ENCODE measurements at regions not wholly inside any gene's neighbourhood (a gene's known extent, or its start where the extent isn't known, plus 50 kb on each side); places are given as distances from the start of the nearest gene placed in this dataset.

GRCh38 chr4:111873801-111874200 is 271.5 kb upstream of the FAM241A start:
- TF ChIP-seq, protein P1, sequence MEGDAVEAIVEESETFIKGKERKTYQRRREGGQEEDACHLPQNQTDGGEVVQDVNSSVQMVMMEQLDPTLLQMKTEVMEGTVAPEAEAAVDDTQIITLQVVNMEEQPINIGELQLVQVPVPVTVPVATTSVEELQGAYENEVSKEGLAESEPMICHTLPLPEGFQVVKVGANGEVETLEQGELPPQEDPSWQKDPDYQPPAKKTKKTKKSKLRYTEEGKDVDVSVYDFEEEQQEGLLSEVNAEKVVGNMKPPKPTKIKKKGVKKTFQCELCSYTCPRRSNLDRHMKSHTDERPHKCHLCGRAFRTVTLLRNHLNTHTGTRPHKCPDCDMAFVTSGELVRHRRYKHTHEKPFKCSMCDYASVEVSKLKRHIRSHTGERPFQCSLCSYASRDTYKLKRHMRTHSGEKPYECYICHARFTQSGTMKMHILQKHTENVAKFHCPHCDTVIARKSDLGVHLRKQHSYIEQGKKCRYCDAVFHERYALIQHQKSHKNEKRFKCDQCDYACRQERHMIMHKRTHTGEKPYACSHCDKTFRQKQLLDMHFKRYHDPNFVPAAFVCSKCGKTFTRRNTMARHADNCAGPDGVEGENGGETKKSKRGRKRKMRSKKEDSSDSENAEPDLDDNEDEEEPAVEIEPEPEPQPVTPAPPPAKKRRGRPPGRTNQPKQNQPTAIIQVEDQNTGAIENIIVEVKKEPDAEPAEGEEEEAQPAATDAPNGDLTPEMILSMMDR (IDR thresholded peaks at IDR 0.05; ENCODE audit: low read depth, low read length, missing input control), result no peak
- TF ChIP-seq YY1 (IDR thresholded peaks at IDR 0.05), result no peak
- TF ChIP-seq EGR1 (IDR thresholded peaks at IDR 0.05; ENCODE audit: low read depth in 2 of 2), result no peak
- TF ChIP-seq, protein P2, sequence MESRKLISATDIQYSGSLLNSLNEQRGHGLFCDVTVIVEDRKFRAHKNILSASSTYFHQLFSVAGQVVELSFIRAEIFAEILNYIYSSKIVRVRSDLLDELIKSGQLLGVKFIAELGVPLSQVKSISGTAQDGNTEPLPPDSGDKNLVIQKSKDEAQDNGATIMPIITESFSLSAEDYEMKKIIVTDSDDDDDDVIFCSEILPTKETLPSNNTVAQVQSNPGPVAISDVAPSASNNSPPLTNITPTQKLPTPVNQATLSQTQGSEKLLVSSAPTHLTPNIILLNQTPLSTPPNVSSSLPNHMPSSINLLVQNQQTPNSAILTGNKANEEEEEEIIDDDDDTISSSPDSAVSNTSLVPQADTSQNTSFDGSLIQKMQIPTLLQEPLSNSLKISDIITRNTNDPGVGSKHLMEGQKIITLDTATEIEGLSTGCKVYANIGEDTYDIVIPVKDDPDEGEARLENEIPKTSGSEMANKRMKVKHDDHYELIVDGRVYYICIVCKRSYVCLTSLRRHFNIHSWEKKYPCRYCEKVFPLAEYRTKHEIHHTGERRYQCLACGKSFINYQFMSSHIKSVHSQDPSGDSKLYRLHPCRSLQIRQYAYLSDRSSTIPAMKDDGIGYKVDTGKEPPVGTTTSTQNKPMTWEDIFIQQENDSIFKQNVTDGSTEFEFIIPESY (IDR thresholded peaks at IDR 0.05), result no peak
- no peak for TF ChIP-seq TAF1 (conservative IDR thresholded peaks at IDR 0.05)
- TF ChIP-seq HNF4A (conservative IDR thresholded peaks at IDR 0.05), result no peak

All from liver (tissue), 3 donors.